HG02981 (cell line): ENCODE measurements at regions not wholly inside any gene's neighbourhood (a gene's known extent, or its start where the extent isn't known, plus 50 kb on each side); places are given as distances from the start of the nearest gene placed in this dataset.

Source experiments
- ATAC-seq: cut with Tn5 transposase; IDR thresholded peaks from one replicate; pipeline ENCODE4 v1.9.1; 2021; ENCODE audit warnings: mild to moderate bottlenecking, moderate library complexity; ENCODE audit not compliant: unreplicated experiment

DNA sequence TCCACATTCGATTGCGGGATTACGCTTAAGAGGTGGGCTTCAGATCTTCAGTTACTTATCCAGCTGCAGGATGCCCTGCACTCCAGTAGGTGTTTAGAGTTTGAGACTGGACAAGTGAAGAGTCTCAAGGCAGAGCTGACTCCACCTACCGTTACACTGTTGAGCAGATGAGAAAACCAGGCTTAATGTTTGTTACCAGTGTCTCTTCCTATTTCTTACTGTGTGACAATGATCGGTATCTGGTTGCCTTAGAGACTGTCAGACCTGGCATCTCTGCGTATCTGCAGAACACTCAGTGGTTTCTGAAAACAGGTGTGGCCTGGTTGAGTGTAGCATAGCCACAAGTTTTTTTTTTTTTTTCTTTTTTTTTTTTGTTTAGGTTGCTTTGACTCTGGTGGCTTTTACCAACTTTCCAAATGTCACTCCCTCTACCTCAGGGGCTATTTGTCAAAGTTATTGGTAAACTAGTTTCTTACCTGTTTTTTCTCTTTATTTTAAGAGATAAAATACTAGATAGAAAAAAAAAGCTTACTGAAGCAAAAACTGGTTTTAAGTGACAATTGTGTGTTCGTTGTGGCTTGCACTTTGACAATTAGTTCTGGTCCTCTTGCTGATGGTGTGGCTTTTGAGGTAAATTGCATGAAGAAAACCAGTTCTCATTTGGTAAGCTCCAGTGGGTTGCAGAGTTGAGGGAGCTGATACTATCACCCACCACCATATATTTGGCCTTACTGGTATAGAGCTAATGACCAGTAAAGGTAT, 284.8 kb downstream of the ETS1 start:
- peak; percentile 95 for ATAC-seq

DNA sequence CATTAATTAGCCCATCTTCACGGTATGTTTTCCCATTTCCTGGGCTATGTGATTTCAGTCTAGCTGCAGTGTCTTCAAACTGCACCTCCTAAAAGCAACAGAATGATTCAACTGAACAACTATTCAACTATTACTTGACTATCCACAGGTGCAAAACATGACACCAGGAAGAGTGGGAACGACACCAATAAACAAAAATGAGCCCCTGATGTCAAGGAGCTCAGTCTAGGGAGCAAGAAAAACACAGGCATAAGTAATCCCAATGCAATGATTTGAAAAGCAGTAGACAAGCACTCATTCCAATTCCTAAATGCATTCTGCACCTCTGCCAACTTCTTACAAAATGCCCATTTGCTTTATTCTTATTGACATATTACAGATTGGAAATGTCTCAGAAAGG, 285.6 kb downstream of the ETS1 start:
- ATAC-seq, result no peak

DNA sequence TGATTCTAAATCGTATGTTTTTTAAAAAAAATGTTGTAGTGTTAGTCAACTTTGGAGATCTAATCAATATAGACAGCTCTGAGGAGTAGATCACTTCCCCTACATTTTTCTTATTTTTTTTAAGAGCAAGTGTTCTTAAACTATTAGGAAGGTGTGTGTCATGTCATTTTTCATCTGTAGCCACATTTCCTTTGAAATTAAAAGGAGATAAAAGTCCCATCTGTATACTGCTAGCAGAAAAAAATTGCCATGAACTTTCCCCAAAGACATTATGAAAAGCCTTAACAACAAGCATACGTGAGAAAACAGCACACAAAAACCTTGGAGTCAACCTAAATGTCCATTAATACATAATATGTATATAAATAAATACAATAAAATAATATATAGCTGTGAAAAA, 286.6 kb downstream of the ETS1 start:
- no peak for ATAC-seq

DNA sequence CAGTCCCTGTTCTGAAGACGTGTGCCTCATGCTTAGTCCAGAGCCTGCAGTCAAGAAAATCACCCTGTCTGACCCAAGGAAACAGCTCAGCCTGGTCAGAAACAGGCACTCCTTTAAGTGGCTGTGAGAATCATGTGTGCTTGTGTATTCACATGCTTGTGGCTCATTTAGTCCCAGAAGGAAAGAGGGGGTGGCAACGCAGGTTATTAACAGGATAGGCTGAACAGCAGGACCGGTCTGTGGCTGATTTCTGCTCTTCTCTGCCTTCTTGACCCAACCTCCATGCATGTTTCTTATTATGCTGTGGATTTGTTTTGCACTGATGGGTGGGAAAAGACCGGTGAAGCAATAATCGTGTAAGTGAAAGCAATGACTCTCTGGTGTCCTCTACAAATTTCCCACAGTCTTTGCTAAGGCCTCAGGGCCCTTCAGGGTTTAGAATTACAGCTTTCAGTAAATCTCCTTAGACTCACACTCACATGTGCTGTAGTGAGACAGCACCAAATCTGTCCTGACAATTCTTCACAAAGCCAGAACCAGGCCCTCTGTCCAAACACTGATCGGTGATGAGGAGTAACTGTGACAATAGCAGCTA, 288.1 kb downstream of the ETS1 start:
- ATAC-seq, result no peak

DNA sequence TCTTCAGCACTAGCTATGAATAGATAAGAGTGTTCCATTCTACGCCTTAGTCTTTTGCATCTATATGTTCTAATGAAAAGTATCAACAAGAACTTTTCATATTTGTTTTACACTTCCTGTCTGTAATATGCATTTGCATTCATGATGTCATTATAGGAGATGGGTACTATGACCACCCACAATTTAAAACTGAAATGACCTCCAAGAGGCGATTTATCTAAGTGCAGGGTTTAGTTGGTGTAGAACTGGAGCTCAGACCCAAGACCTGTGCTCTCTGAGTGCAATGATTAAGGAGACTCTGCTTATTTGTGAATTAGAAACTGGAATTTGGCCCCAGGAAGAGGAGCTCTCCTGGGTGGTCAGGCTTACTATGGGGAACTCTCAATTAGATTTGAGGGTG, 289.1 kb downstream of the ETS1 start:
- no peak for ATAC-seq

DNA sequence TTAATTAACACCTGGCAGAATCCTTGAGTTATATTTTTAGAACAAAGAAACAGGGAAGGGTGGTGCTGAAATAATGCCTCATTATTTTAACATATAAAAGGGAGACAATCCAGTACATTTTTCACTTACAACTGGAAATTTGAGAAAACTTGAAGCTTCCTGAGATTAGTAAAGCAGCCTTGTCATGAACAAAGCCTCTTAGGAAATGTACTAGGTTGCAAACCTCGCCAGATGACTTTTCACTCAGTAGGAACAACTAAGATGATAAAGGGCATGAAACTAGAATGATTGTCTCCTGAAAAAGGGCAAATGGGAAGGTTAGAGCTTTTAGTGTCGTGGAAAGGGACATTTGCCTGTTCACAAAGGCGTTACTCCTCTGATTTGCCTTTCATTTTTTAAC, 289.6 kb downstream of the ETS1 start:
- ATAC-seq, result no peak

DNA sequence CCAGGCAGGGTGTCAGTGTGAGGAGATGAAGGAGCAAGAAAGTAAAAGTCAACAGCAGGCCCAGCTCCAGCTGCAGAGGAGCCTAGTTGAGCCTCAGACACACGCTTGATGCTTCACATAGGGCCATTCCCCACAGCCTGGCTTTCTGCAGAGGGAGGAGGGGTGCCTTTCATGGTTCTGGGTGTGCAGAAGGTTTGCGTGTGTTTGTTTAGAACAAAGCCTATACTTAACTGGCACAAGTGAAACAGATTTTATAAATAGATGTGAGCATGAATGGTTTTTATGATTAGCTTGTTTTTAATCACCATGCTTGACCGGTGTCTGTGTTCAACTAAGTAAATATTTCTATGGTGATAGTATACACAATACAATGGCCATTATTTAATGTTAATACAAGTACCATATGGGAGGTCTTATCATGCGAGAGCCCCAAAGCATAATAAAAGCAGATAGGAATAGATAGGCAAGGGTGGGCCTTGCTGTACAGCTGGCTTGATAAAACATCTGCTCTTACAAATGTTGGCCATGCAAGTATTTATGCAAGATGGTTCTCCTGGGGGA, 290.2 kb downstream of the ETS1 start:
- no peak for ATAC-seq

DNA sequence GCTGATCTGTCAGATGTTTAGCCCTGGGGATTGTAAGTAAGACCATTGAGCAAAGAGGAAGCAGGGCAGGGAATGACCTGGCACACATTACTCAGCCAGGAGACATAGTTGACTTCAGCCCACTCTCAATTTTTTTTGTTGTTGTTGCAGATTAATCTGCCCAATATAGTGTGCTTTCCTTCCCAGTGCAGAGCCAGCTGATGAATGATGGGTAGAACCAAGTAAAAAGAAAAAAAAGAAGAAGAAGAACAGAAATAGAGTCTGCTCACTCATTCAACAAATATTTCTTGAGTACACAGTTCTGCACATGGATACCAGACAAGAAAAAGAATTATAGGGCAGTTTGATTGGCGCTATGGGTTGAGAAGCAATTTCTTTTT, 292.7 kb downstream of the ETS1 start:
- no peak for ATAC-seq

DNA sequence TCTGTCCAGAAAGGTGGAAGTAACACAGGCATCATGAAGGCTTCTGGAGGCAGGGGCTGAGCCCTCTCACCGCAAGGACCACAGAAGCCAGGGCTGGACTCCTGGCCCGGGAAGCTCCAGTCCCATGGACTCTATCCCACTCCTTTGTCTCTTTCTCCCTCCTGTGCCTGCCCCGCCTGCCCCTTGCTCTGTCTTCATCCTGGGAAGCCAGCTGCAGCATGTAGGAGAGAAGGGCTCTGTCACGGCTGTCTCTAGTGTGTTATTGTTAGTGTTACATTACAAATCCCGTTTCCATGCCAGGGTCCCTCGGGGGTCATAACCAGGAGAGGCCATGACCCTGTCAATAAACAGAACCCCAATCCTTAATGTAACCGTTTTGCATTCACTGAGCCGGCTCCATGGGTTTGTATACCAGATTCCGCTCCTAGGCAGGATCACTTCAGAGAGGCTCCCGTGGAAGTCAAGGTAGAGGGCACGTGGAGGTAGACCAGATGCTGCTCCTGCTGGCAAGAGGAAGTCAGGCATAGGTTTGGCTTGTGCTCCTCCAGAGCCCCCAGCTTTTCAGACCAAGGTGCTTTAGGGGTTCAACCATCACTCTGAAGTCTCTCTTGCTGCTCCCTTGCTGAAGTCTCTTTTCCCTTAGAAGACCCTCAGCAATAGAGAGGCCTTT, 293.2 kb downstream of the ETS1 start:
- no peak for ATAC-seq

DNA sequence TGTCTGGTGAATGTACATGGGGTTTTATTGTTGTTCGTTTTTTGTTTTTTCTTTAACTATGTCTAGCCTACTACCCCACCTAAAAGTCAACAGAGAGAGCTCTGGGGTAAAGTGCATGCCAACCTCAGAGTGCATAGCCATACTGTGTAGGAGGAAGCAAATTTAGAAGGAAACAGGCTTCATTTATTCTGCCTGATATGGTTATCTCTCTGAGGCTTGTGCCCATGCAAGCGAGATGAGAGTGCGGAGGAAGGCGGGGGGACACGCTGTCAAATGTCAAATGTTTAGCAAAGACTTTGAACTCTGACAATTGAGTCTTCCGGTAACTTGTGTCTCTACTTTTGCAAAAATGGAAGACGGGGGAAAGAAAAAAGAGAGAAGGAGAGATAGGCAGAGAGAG, 295.5 kb downstream of the ETS1 start:
- ATAC-seq, result no peak

DNA sequence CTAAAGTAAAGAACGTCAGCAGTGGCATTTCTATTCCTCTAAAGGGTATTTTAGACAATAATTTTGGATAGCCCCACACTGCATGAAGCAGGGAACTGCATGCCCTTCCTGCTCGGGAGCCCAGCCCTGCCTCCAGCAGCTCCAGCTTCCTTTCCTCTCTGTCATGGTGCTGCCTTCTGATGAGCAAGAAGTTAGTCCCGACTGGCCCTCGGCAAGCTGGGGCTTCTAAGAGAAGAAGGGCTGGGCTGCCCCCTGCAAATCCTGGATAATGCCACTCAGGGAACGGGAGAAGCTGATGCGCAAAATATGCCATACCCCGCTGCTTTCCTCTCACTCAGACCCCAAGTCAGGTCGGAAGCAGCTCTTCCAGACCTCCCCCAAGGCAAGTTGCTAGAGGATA, 296.4 kb downstream of the ETS1 start:
- ATAC-seq, result no peak

DNA sequence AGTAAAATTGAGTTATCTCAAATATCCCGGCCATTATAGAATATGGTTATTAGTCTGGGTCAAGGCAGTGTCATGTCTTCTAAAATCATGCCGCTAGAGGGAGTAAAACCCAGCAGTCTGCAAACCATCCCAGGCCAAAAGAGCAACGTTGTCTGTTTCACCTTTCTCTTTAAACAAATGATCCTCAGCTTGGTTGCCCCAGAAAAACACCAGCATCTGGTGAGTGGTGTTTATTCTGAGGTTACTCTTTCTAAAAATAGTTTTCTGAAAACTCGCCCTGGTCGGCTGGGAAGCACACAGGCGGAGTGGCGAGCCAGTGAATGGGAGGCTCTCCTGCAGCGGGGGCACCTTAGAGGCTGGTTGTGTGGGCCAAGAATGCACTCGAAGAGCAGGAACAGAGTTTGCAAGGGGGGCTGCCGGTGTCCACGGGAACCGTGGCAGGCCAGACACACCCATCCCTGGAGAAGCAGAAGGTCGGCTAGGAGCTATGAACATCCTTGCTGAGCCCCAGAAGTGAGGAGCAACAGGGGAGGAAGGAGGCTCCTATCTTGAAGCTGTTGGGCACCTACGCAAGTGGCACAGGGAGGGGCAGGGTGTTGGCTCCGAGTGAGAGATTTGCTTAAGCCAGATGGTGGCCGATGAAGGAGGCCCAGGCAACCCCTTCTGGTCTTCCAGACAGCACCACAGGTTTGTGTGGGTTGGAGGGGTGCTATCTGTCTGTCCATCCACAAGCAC, 297.1 kb downstream of the ETS1 start:
- ATAC-seq, result peak; percentile 81

DNA sequence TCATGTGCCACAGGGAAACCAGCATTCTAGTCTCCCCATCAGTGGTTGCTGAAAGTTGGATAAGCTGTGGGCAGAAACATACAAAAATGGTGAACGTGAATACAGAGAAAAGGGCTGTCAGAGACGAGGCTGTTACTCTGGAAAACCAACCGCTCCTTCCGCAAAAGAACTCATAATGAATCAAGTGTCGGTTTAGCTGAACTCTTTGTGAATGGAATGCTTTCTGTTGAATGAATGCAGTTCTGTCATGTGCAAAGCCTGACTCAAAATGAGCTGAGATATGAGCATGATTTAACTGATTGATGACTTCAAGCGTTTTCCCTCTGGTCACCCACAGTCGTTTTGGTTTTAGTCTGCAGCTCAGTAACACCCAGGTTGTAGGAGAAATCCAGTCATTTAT, 298.3 kb downstream of the ETS1 start:
- ATAC-seq, result peak; percentile 34

DNA sequence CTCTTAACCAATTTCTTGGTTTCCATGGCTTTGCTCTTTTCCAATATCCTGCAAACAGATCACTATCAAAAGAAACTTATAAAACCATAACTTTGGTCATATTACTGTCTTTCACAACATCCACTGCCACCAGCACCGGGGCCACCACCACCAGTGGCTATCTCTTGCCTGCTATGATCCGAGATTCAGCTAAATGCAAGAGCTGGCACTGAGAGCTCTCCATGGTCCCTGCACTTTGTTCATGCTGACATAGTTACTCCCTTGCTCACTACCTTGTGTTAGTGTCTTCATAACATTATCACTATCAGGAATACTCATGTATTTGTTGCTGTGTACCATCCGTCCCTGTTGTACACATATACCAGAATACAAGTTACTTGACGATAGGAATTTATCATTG, 299.0 kb downstream of the ETS1 start:
- ATAC-seq, result no peak

DNA sequence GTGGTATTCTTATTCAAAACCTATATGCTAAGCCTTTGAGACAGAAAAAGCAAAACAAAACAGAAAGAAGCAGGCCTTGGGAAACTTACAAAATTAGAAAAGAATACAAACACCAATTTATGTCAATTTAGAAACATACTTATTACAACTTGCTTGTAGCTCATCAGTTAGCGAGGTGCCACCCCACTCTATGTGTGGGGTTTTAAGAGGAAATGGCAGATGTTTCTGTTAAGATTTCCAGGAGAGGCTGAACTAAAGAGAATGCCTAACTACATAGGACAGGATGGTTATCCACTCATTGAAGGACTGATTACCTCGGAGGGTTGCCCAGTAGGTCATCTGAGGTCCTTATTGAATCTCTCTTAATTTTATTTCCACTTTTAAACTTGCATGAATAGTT, 302.0 kb downstream of the ETS1 start:
- ATAC-seq, result no peak

DNA sequence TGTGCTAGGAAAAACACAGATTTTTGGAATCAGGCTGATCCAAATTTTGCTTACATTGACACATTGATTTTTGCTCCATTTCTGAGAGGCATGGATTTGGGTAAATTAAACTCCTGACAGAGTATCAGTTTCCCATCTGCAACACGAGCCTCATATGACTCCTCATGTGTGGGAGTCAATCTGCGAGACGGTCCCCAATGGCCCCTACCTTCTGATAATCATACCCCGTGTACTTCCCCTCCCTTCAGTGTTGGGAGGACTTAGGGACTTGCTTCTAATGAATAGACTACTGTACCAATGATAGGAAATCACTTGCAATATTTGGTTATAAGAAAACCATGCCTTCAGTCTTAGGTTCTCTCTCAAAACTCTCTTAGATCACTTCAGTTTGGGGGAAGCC, 302.7 kb downstream of the ETS1 start:
- no peak for ATAC-seq

DNA sequence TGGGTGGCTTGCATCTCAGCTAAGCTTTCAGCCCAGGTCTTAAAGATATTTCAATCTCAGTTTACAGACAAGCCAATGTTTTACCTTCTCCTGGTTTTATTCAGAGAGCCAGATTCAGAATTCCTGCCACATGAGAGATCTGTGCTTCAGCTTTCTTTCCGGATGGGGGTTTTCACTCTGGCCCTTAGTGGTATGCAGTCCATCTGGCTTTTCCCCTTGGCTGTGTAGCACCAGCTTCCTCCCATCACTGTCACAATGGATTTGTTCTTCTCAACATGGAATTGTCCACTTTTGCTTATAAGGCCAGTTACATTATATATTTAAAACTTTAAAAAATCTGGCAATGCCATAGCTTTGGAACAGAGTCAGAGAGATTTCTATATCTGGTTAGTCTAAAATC, 303.9 kb downstream of the ETS1 start:
- ATAC-seq, result no peak

DNA sequence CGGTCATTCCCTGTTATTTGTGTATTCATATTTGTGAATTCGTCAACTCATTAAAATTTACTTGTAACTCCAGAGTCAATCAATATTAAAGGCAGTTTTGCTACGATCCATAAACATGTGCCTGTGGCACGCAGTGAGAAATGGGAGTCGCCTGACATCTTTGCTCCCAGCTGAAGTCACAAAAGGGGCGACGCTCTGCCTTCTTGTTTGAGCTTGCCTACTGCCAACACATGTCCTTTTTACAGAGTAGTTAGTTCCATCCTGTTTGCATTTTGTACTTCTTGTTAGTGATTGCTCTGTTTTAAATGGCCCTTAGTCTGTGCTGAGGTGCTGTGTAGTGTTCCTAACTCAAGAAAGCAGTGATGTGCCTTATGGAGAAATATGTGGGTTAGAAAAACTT, 305.3 kb downstream of the ETS1 start:
- no peak for ATAC-seq

DNA sequence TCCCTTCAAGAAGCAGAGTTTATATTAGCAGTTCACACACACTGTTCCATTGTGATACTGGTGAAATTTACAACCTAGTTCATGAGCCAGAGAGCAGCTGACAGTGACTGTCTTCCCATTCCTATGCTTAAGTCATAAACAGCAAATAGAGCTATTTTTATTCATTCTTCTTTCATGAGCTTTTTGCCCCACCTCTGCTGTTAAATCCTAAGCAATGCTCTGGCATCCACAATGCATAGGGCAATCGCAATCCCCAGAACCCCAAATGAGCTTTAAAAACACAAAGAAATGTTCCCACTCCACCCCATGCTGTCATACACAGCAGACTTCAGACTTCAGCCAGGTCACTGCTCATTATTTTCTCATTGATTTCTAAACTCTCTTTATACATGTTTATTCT, 307.5 kb downstream of the ETS1 start:
- no peak for ATAC-seq

DNA sequence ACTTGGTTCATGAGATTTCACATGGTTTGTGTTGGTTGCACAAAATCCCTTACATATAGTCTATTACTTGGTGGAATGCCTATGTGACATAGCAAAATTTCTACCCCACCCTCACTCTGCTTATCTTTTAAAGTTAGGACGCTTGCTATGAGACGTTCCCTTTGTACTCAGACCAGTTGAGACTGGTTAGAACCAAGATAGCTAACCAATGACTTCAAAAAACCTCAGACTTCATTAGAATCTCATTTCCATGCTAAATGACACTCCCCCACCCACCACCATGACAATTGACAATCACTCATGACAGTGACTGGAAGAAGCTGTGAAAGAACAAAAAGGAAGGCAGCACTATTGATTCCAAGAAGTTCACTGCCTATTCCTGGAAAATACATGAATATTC, 313.6 kb downstream of the ETS1 start:
- ATAC-seq, result no peak

DNA sequence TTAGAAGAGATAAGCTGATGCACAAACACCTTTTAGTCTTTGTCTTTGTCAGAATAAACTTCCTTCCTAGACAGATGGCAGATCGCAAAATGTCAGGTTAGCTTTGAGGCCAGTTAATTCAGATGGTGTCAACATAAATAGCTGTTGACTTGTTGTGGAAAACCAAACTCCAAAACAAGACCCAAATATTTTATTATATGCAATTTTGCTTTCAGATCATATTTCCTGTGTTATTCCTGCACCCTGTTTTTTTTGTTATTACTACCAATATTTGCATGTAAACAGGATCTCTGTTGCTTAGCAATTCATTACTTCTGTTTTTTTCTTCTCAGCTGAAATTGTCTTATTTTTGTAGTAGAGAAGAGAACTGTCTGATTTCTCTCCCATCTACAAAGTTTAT, 316.0 kb downstream of the ETS1 start:
- no peak for ATAC-seq
